BLaER1 (cell line): ENCODE measurements at regions not wholly inside any gene's neighbourhood (a gene's known extent, or its start where the extent isn't known, plus 50 kb on each side); places are given as distances from the start of the nearest gene placed in this dataset.

Experiments used
- H3K27ac ChIP-seq: shearing (Covaris generic); formaldehyde crosslinking; 2 replicates; pipeline ENCODE4 v1.8.1; 2022
- H3K27me3 ChIP-seq: shearing (Covaris generic); formaldehyde crosslinking; 2 replicates; pipeline ENCODE4 v1.8.1; 2022
- H3K36me3 ChIP-seq: shearing (Covaris generic); formaldehyde crosslinking; 2 replicates; pipeline ENCODE4 v1.8.1; 2022
- H3K4me1 ChIP-seq: shearing (Covaris generic); formaldehyde crosslinking; 2 replicates; pipeline ENCODE4 v1.8.1; 2022
- H3K4me2 ChIP-seq: shearing (Covaris generic); formaldehyde crosslinking; 2 replicates; pipeline ENCODE4 v1.8.1; 2022
- H3K4me3 ChIP-seq: shearing (Covaris generic); formaldehyde crosslinking; 2 replicates; pipeline ENCODE4 v1.8.1; 2022
- H3K9ac ChIP-seq: shearing (Covaris generic); formaldehyde crosslinking; 2 replicates; pipeline ENCODE4 v1.8.1; 2022
- H3K9me3 ChIP-seq: shearing (Covaris generic); formaldehyde crosslinking; 2 replicates; pipeline ENCODE4 v1.8.1; 2022
- H4K20me1 ChIP-seq: shearing (Covaris generic); formaldehyde crosslinking; 2 replicates; pipeline ENCODE4 v1.8.1; 2022
- Cebpa-rat ChIP-seq: shearing (Covaris generic); IDR thresholded peaks from 2 replicates; pipeline ENCODE4 v1.8.1; 2022

DNA sequence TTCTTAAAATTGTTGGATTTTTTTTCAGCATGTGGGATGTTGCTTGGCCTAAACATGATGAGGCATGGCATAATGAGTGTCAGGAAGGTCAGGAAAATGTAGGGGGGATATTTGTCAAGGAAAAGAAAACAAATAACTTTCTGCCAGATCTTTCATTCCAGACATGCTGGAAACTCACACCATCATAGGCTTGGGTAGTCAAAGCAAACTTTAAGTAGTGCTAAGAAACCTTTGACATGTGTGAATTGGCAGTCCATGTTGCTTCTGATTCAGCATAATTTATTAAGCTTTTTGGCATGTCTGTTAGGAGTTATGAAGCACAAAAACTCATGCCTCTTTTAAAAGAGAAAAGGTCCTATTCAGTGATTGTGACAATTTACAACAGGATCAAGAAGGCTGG lies 61.3 kb upstream of the MTAP start:
- no peaks in the 10 kb centered on the region for H3K9me3 ChIP-seq
- no peaks in the 10 kb centered on the region for H3K27me3 ChIP-seq
- H3K9ac ChIP-seq: no peak overlapping the region
- no peak overlapping the region for H3K27ac ChIP-seq
- no peak overlapping the region for H3K4me2 ChIP-seq
- no peaks in the 10 kb centered on the region for H3K4me1 ChIP-seq
- no peak overlapping the region for H3K4me3 ChIP-seq
- no peak for TF ChIP-seq Cebpa-rat
- H4K20me1 ChIP-seq: no peaks in the 10 kb centered on the region
- H3K36me3 ChIP-seq: no peaks in the 10 kb centered on the region

- no peak overlapping the region for H3K9ac ChIP-seq
- no peak overlapping the region for H3K27ac ChIP-seq
- H3K4me2 ChIP-seq: no peak overlapping the region
- no peak overlapping the region for H3K4me3 ChIP-seq
- H4K20me1 ChIP-seq: no peaks in the 10 kb centered on the region
- TF ChIP-seq Cebpa-rat: no peak
- no peaks in the 10 kb centered on the region for H3K9me3 ChIP-seq
- H3K27me3 ChIP-seq: no peaks in the 10 kb centered on the region
- H3K4me1 ChIP-seq: no peaks in the 10 kb centered on the region
- H3K36me3 ChIP-seq: no peaks in the 10 kb centered on the region
Observed at GRCh38 chr9:21744320-21744719, 58.1 kb upstream of the MTAP start.

DNA sequence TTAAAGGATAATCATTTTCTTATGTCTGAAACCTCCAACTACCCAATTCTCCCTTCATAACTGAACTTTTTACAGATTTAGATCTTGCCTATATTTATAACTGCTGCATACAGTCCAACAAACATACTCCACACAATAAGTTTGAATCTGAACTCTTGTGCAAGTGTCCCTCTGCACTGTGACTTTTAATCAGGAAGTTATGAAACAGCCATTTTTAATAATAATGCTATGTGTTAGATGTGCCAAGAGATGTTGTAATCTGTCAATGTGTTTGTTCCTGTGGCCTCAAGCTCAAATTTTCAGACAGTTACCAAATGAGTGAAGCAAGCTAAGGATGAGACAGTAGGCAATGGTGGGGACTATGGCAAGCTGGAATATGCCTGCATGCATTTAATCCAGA lies 57.6 kb upstream of the MTAP start:
- Histone ChIP-seq H3K36me3 (no peaks in the 10 kb centered on the region), H3K4me1 (no peaks in the 10 kb centered on the region), H3K9ac (no peak overlapping the region), H3K27ac (no peak overlapping the region), H3K4me3 (no peak overlapping the region), H3K4me2 (no peak overlapping the region), H3K9me3 (no peaks in the 10 kb centered on the region), H3K27me3 (no peaks in the 10 kb centered on the region), H4K20me1 (no peaks in the 10 kb centered on the region)
- TF ChIP-seq Cebpa-rat: no peak

- Histone ChIP-seq H4K20me1 (no peaks in the 10 kb centered on the region), H3K4me3 (no peak overlapping the region), H3K36me3 (no peaks in the 10 kb centered on the region), H3K27ac (no peak overlapping the region), H3K9me3 (no peaks in the 10 kb centered on the region), H3K4me2 (no peak overlapping the region), H3K27me3 (no peaks in the 10 kb centered on the region), H3K9ac (no peak overlapping the region), H3K4me1 (no peaks in the 10 kb centered on the region)
- no peak for TF ChIP-seq Cebpa-rat
Observed at GRCh38 chr9:21746550-21746949, 55.9 kb upstream of the MTAP start.

DNA sequence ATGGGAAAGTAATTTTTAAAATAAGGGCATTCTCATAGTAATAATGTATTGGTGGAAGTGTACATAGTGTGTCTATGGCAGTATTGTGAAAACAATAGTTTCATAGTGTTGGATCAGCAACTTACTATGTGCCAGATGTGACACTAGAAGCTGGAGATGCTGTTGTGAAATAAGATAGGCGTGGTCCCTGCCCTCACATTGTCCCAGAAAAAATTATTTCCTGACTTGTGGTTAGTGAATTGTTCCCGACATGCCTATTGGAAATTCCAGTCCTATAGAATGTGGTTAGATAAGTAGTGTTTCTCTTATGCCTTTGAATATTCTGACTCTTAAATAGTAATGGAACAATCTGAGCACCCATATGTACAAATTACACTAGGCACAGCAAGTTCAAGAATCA lies 55.3 kb upstream of the MTAP start:
- no peak for TF ChIP-seq Cebpa-rat
- Histone ChIP-seq H3K9ac (no peak overlapping the region), H4K20me1 (no peaks in the 10 kb centered on the region), H3K27me3 (no peaks in the 10 kb centered on the region), H3K27ac (no peak overlapping the region), H3K4me2 (no peak overlapping the region), H3K9me3 (no peaks in the 10 kb centered on the region), H3K4me1 (no peaks in the 10 kb centered on the region), H3K4me3 (no peak overlapping the region), H3K36me3 (no peaks in the 10 kb centered on the region)

DNA sequence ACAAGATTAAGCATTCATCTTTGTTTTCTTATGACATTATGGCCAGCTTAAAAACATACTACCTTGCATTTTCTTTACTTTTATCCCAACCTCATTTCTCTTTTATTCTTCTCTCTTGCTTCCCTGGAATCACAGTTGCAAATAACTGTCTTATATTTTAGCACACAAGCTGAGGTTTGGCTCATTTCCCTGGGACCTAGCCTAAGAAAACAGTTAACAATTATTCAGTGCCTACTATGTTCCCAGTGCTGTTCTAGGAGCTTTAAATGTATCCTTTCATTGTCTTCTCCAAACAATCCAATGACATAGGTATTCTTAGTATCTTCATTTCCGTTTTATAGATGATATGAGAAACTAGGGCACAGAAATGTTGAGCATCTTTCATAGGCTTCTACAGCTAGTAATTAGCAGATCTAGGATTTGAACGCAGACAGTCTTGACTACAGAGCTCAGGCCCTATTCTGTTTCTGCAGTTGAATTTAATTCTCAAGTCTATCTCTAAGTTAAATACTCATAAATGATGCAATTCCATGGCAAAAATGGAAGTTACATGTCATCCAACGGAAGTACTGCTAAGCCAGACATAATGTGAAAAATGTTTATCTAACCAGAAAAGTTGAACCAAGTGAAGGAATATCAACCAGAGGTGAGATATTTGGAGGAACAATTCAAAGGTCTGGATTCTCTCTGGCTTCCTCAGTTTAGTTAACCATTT lies 52.3 kb upstream of the MTAP start:
- no peak for TF ChIP-seq Cebpa-rat
- H3K9me3 ChIP-seq: no peaks in the 10 kb centered on the region
- H3K4me1 ChIP-seq: no peaks in the 10 kb centered on the region
- H3K4me3 ChIP-seq: no peak overlapping the region
- no peaks in the 10 kb centered on the region for H3K36me3 ChIP-seq
- H3K4me2 ChIP-seq: no peak overlapping the region
- no peak overlapping the region for H3K9ac ChIP-seq
- H4K20me1 ChIP-seq: no peaks in the 10 kb centered on the region
- H3K27me3 ChIP-seq: no peaks in the 10 kb centered on the region
- H3K27ac ChIP-seq: no peak overlapping the region

DNA sequence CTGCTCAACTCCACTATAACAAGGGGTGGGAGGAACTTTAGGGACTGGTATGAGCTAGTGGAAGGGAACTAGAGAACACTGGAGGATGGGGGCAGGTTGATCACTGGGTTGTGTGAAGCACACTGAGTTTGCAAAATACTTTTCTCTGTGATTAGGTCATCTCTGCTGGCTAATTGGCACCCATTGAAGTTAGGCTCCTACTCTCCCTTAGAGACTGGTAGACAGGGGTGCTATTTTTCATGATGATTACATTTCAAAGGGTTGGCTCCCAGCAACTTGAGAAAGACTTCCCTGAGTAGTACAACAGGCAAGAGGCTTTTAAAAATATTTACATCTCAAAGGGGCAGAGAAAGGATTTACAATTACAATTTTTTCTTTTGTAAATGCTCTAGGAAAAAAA lies 50.4 kb upstream of the MTAP start:
- Histone ChIP-seq H3K4me1 (no peaks in the 10 kb centered on the region), H3K27me3 (no peaks in the 10 kb centered on the region), H3K9me3 (no peaks in the 10 kb centered on the region), H3K27ac (no peak overlapping the region), H3K36me3 (no peaks in the 10 kb centered on the region), H4K20me1 (no peaks in the 10 kb centered on the region), H3K4me3 (no peak overlapping the region), H3K4me2 (no peak overlapping the region), H3K9ac (no peak overlapping the region)
- TF ChIP-seq Cebpa-rat: no peak
